ENCODE measurements at regions not wholly inside any gene's neighbourhood (a gene's known extent, or its start where the extent isn't known, plus 50 kb on each side); places are given as distances from the start of the nearest gene placed in this dataset.
"Not testable (repeated sequence)": the region's sequence is repeated elsewhere in the genome, so short reads cannot be mapped to it uniquely, and the experiment has no call there.

- DNase-seq: not testable (repeated sequence)
These were observed 308.2 kb upstream of the PLGLB2 start for GRCh38 chr2:87439617-87440204.

GRCh38 chr2:87440650-87441049, 307.2 kb upstream of the PLGLB2 start:
- not testable (repeated sequence) for DNase-seq

- DNase-seq: not testable (repeated sequence)
These were observed 306.5 kb upstream of the PLGLB2 start for GRCh38 chr2:87441375-87441774.

- not testable (repeated sequence) for DNase-seq
These were observed 304.8 kb upstream of the PLGLB2 start for GRCh38 chr2:87442983-87443577.

- not testable (repeated sequence) for DNase-seq
These were observed 302.9 kb upstream of the PLGLB2 start for GRCh38 chr2:87444951-87445350.

GRCh38 chr2:87445613-87446312, 302.1 kb upstream of the PLGLB2 start:
- DNase-seq: not testable (repeated sequence)

GRCh38 chr2:87446313-87446696, 301.6 kb upstream of the PLGLB2 start:
- not testable (repeated sequence) for DNase-seq

GRCh38 chr2:87449462-87449980, 298.4 kb upstream of the PLGLB2 start:
- not testable (repeated sequence) for DNase-seq

- DNase-seq: not testable (repeated sequence)
These were observed 295.7 kb upstream of the PLGLB2 start for GRCh38 chr2:87452193-87452592.

GRCh38 chr2:87452861-87453260, 295.0 kb upstream of the PLGLB2 start:
- DNase-seq: not testable (repeated sequence)

GRCh38 chr2:87453965-87454364, 293.9 kb upstream of the PLGLB2 start:
- DNase-seq: not testable (repeated sequence)

- DNase-seq: not testable (repeated sequence)
These were observed 293.5 kb upstream of the PLGLB2 start for GRCh38 chr2:87454421-87454820.

- not testable (repeated sequence) for DNase-seq
These were observed 292.6 kb upstream of the PLGLB2 start for GRCh38 chr2:87455209-87455853.

- peak; percentile 51 for DNase-seq
These were observed 292.0 kb upstream of the PLGLB2 start for GRCh38 chr2:87455854-87456249.

- not testable (repeated sequence) for DNase-seq
These were observed 291.3 kb upstream of the PLGLB2 start for GRCh38 chr2:87456477-87457128.

GRCh38 chr2:87457129-87457499, 290.8 kb upstream of the PLGLB2 start:
- DNase-seq: not testable (repeated sequence)

- DNase-seq: not testable (repeated sequence)
These were observed 288.9 kb upstream of the PLGLB2 start for GRCh38 chr2:87458938-87459337.

- not testable (repeated sequence) for DNase-seq
These were observed 287.8 kb upstream of the PLGLB2 start for GRCh38 chr2:87460104-87460503.

GRCh38 chr2:87460662-87461061, 287.2 kb upstream of the PLGLB2 start:
- not testable (repeated sequence) for DNase-seq

GRCh38 chr2:87461671-87462070, 286.2 kb upstream of the PLGLB2 start:
- DNase-seq: not testable (repeated sequence)

- DNase-seq: peak; percentile 54
These were observed 283.7 kb upstream of the PLGLB2 start for GRCh38 chr2:87464219-87464618.

- DNase-seq: not testable (repeated sequence)
These were observed 282.2 kb upstream of the PLGLB2 start for GRCh38 chr2:87465730-87466129.

Measured in CD4-positive, alpha-beta T cell treated with Interleukin-10 for 1 hour (primary cell).